Fibroblast of skin of back (primary cell): ENCODE measurements at regions not wholly inside any gene's neighbourhood (a gene's known extent, or its start where the extent isn't known, plus 50 kb on each side); places are given as distances from the start of the nearest gene placed in this dataset.

Experiments used
- DNase-seq: peaks from one replicate; pipeline ENCODE4 v3.0.0-alpha.2; 2013

DNA sequence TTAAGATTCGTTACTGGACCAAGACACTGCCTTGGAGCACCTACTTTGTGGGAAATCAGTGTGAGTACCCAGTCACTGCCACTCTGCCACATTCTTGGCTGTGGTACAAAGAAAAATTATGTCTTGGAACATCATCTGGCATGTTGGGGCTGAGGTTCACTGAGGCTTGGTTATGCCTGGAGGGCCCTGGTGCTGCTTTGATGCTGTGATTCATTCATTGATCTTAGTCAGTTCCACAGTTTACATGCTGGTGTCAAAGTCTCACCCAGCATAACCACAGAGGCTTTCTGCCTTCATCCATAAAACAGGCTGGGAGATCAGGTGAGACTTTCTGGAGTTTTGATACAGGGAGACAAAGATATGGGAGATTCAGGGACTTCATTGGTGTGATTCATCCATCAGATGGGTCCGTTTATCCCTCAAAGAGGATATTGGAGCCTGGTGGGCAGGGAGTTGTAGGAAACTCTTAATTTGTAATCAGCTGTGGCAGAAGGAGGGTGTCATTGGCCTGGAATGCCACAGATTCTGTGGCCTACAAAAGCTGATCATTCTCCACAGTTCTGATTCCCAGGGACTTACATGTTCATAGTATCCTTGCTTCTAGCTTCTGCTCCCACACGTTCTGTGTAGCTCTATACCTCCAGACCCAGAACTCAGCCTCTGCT lies 322.5 kb downstream of the PMP22 start:
- peak; percentile 54 for DNase-seq

DNA sequence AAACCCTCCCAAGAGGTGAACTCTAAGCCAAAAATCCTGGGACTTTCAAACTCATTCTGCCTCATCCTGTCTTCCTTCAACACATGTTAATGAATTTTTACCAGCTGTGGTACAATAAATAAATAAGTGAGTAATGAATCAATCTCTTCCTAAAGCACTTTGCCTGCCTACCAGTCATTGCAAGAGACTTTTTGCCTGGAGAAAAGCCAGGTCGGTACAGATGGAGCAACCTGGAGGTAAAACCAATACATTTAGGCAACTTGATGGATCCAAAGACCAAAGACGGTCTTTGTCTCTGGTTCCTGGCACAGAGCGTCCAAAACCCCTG lies 324.2 kb downstream of the PMP22 start:
- DNase-seq, result no peak

DNA sequence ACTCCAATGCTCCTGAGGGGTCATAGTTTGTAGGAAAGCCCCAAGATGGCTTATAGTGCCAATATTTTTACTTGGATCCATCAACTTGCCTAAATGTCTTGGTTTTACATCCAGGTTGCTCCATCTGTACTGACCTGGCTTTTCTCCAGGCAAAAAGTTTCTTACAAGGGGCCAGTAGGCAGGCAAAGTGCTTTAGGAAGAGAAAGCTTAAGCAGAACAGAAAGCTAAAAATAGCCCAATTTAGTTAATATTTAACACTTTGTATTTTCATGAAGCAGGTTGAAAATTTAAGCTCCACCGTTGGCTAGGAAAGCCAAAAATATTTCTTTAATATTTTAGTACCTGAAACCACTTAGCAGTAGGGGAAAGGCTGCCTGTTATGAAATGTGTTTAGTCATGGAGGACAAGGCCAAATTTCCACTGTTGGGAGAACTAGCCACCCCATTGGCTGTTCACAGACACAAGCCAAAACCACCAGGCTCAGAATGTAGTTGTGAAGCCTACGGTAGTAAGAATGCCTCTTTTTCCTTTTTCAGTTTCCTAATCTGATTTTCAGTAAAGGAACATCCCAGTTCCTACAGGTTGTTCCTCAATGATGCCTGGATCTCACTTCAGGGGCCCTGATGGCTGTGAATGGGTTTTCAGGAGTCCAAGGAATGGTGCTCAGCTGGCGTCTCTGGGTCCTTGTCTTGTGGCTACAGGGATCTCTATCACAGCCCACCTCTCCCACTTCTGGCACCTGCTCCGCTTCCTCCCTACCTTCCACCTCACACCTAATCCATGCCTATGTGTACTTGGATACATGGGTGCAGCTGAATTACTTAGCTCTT lies 324.8 kb downstream of the PMP22 start:
- no peak for DNase-seq

DNA sequence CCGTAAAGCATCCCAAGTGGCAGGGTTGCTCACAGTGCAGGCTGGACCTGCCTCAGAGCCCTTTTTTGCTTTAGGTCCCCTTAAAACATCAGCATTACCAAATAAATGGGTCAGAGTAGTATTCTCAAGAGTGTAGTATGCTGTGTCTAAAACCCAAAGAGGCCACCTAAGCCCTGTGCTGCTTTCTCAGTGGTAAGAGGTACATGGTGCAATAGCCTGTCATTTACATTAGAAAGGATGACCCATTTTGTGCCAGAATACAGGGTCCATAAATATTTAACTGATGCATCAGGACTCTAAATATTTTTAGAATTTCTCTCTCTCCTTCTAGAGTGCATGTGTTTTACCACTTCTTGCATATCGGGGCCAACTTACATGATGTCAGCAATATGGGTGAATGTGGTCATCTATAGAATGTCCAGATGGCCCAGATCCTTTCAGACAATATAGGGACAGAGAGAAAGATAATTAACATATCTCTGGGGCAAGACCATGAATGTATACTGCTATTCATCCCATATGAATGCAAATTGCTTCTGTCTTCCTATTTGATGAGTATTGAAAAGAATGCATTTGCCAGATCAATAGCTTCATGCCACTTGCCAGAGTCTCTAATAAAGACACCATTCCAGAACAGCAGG lies 329.2 kb downstream of the PMP22 start:
- DNase-seq, result no peak

DNA sequence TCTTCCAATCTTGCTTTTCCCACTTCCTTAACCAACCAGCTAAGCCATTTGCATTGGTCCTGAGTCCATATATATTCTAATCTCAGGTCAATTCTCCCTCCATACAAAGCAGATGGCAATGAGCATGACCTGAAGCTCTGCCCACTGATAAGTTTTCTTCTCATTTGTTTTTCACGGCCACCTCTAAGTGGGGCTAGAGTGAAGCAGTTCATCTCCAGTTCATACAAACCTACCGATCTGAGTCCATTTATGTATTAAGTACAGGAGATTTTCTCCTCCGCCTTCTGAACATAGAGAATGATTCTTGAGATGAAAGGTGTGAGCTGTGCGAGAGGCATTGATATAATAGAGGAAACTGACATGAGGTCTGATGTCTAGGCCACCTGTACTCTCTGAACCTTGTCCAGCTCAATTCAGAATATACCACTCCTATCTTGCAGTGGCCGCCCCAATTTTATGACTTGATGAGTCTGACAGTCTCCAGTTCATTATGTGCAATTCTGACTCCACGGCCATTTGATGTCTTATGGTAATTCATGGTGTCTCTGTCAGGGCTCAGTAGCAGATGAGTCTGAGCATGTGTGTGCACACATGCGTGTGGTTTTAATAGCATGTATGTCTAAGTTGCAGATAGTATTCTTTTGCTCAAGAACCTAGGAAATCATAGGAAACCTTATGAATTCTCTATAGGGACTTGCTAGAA lies 329.8 kb downstream of the PMP22 start:
- DNase-seq, result no peak

DNA sequence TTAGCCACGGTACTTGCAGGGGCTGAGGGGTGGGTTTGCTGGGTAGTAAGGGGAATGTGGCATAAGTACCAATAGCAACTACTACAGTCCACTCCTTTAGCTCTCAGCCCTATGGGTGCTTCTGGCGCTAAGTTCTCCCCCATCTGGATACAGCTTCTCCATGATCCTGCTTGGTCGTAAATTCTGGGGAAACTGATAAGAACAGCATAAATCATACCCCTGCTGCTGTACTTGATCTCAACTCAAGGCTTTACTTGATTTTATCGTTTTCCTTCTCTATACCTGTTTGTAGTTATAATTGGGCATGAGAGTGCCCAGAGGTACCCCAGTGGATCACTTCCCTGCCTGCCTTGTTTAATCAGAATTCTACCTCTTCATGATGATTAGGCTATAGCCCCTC lies 331.4 kb downstream of the PMP22 start:
- DNase-seq, result no peak

DNA sequence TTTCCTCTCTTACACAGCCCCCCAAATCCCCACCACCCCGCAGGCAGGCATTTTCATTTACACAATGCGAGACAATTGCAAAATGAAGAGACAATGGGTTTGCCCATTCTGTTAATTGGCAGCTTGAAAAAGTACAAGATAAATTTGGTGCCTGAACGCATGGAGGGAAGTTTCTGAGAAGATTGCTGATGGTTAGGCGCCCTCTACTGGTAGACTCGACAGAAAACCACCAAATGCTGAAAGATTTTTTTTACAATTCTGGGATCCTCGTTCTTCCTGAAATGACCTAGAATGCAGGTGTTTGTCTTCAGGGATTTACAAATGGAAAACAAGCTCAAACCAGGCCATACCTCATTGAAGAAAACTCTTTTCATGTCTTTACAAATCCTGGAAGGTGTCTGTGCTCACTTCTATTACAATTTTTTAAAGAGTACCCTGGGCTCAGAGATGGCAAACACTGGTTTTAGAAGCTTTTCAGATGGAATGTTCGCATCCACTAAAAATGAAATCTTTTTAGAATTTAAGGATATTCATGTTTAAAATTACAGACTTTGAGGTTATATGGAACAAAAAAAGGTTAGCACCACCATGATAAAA lies 338.5 kb downstream of the PMP22 start:
- peak; percentile 72 for DNase-seq

DNA sequence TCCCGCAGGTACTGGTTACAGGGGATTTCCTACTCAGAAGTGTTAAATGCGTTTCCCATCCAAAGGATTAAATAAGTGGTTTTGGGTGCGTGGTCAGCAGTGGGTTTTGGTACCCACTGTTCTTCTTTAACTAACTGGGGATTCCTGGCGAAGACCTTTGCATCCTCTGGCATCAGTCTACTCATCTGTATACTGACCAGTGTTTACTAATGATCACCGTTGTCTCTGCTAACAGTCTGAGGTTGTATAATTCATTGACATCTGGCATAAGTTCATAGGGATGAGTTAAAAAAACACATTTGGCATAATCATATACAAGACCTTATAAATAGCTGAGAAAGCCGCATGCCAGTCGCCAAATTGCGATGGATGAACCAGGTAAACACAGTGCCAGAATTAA lies 339.1 kb downstream of the PMP22 start:
- no peak for DNase-seq

DNA sequence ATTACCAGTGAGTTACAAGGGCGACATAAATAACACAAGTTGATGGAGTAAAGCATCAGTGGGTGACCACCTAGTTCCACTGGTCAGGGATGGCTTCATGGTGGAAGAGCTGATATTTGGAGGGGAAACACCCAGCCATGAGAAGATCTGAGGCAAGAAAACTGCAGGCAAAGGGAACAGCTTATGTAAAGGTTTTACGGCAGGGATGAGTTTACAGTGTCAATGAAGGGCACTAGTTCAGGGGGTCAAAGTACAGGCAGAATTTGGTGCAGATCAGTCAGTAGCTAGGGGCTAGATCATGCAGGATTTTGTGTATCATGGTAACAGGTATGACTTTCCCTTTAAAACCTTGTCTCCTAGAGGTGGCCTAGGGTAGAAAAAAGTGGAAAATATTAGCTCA lies 339.6 kb downstream of the PMP22 start:
- no peak for DNase-seq

DNA sequence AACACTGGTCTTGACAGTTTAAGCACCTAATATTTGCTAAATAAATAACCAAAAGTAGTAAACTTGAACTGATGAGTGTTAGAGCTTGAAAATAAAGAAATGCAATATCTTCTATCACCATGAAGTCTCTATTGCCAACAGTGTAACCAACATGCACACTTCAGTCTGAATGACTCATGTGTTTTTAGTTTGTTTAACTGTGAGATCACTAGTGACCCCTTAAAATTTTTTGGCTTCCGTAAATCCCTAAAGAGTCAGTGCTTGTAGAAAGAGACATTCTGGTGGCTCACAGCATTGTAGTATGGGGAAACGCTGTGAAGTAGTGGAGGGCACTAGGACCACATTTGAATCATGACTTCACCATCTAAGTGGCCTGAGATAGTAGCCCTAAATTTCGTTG lies 341.1 kb downstream of the PMP22 start:
- peak; percentile 78 for DNase-seq

DNA sequence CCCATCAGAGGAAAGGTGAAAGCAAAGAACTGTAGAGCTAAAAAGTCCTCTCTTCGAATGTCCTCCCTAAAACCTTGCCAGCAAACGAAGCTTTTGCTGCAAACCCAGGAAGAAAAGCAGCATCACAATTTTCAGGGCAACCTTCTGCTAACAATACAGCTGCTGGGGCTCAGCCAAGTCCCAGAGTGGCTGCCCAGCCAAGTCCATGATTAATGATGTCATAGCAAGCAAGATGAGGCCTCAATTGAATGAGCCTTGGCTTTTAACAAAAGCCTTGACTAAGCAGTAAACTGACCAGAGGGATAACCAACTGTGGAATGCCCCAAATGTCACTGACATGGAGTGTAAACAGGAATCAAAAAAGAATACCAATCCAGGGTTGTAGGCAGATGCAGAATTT lies 342.7 kb downstream of the PMP22 start:
- DNase-seq, result no peak

DNA sequence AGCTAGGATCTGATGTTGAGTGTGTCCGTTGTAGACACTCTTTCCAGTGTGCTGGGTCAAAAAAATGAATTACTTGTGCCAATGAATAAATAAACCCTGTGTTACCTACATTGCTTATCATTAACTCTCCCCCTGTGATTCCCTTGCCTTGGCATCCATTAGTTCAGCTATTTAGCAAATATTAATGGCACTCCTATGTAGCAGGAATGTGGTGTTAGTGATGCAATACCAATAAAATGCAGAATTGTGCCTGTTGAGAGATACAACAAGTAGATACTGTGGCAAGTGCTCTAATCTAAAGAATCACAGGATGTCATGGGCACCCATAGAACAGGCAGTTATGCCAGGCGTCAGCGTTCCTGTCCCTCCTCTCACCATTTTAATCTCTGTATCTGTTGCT lies 343.2 kb downstream of the PMP22 start:
- no peak for DNase-seq

DNA sequence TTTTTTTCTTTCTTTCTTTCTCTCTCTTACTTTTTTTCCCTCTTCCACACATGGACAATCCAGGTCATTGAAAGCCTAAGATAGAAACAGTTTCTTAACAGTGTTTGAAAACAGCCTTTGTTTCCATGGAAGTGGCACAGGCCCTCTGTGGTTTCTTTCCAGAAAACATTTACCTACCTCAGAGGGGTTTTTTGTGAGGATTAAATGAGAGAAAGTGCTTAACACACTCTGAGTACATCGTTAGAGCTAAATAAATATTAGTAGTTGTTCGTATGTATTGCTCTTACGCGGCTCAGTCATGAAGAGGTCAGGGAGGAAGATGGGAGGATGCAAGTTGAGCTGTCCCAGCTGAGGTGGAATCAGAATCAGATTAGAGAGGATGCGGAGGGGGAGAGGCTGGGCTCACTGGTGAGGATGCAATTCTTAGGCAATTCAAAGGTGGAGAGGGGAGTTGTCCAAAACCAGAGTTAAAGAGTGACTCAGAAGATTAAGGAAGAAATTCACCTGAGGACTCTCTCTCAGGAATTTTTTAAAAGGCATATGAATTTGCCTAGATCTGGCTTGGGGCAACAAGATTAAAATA lies 345.4 kb downstream of the PMP22 start:
- DNase-seq, result no peak

DNA sequence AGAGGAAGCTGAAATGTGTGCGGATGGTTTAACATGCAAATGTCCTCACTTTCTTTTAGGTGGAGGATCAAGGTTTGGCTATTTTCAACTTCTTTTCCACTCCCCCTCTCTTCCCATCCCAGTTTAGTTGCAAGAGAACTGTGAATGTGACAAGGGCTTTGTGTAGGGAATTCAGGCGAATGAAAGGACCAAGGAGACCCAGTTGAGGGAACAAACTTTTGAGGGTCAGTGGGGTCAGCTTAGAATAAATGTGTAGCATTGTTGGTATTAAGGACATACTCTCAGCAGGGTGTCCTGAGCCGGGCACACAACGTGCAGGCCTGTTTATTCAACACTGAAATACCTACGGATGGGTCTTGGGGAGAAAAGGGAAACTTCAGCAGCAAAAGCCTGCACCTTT lies 346.0 kb downstream of the PMP22 start:
- DNase-seq, result no peak

DNA sequence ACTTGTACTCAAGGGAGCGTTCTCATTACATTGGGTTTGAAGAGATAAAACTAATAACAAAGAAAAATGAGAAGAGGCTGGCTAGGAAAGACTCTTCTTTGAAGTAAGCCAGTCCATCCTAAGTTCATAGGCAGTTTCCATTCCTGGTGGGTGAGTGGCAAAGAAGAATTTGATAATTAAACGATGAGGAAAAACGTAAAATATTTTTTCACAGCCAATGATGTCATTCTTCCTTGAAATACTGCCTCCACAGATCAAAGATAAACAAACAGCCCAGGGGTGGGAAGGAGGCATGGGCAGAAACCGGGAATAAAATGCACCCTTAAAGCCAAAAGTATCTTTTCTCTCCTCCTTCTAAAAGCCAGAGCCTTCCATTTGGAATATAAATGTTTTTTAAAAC lies 346.6 kb downstream of the PMP22 start:
- DNase-seq, result peak; percentile 89

DNA sequence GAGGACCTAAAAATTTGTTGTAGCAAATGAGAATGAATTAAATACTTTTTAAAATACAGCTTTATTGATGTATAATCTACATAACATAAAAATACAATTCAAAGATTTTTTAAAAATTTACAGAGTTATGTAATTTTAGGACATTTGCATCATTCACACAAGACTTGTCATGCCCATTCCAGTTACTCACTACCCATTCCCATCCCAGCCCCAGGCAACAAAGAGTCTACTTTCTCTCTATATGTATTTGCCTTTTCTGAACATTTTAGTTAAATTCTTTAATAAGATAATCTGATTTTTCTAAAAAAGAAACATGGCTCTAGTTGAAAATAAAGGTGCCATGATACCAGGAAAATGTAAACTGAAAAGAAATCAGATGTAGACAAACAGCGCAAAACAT lies 354.2 kb downstream of the PMP22 start:
- DNase-seq, result no peak

DNA sequence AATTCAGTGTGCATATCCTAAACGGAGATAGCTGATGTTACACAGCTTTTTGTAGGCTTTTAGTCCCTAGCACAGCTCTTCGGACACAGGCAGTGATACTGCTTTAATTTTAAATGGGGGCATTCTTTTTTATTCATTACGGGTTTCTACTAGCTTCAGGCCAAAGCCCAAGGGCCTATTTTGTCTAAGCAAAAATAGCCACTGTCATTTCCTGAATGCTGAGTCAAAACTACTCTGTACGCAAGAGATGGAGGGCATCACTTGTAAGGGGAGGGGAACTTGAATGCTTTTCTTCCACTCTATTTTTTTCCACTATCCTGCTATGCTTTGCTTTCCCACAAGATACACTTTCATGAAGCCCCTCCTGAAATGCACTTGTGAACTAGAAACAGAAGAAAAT lies 360.7 kb downstream of the PMP22 start:
- DNase-seq, result peak; percentile 64

DNA sequence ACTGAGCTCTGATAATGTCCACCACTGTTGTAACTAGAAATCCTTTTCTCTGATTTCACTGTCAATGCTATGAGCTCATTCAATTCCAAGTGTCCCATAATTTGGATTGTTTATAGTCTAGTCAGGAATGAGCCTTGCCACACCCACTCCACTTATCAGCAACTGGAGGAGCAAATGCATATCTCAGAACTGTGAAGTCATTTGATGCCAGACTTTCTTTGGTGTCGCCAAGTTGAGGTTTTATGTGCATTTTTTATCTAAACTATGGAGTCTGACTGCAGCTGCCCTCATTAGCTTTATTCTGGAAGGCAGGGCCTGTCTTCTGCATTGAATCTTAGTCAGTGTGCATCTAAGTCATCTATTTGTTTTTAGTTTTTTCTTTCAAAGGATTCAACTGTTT lies 361.3 kb downstream of the PMP22 start:
- DNase-seq, result peak; percentile 74

DNA sequence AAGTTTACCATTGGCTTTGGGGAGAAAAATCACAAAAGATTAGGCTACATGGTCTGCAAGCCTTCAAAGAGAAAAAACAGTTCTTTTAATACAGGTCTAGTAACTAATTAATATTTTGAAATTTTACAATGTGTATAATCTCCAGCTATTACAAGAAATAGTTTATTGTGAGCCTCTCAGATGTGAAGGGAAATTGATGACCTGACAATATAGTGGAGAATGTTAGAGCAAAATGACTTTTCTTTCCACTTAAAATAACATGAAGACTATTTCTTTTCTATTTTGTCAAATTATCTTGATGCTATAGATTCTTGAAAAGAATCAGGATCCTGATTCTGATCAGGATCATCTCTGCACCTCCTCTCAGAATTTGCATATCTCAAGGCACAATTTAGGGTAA lies 362.3 kb downstream of the PMP22 start:
- DNase-seq, result no peak

DNA sequence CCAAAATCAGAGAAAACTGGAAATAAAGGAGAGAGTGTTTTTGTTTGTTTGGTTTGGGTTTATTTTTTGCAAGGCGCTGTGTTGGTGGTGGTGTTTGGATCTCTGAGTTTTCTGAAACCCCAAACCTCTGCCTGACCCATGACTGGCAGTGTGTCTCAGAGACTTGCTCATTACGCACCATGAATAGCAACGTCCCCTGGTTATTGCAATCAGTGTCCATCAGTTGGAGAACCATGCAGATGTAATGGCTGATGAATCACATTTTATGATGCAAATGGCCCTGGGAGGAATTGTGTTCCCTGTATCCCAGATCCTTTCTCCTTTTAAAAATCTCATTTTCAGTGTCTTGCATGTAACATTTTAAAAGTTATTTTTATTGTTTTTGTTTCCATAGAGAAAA lies 362.8 kb downstream of the PMP22 start:
- no peak for DNase-seq

DNA sequence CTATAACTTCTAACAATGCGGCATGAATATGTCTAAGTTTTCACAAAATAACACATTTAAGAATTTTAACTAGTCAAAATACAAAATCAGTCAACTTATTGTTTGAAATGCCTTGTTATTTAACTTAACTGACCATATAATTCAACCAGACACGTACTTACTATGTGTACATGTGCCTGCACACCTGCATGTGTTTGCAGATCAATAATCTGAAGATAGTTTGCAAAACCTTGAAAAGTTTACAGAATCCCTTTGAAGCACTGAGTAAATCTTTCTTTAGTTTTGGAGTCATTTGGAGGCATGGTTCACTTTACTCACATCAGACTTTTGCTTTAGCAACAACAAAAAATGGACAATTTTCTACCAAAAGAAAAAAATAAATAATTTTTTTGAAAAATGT lies 363.8 kb downstream of the PMP22 start:
- DNase-seq, result no peak

DNA sequence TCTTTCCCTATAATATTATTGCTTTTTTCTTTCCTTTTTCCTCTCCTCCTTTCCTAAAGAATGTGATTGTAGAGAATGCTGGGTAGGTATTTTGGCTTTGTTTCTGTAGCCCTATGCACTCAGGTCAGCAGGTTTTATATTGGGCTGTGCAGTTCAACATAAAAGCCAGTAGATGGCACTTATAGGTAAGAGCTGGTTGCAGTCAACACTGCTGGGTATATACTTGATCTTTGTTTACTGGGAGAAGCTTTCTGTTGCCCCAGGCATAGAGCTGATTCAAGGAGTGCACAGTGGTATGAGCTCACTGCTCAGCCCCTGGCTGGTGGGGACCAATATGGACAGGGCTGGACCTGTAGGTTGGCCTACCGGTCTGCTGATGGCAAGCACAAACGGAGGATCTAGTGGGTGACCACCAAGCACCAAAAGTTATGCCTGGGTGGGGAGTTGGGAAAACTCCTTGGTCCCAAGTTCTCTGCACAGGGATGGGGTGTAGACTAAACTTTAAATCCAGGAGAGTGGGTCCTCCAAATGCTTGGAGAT lies 378.9 kb downstream of the PMP22 start:
- no peak for DNase-seq
